Astrocyte (in vitro differentiated cells and primary cell): ENCODE measurements at regions not wholly inside any gene's neighbourhood (a gene's known extent, or its start where the extent isn't known, plus 50 kb on each side); places are given as distances from the start of the nearest gene placed in this dataset.

ENCODE experiments used
- CTCF ChIP-seq: IDR thresholded peaks from 2 replicates; pipeline ENCODE4 v1.5.1; 2011; ENCODE audit warnings: low read depth, mild to moderate bottlenecking, inconsistent platforms, low read length, moderate library complexity; ENCODE audit not compliant: insufficient read depth
- EZH2 ChIP-seq: IDR thresholded peaks from 2 replicates; pipeline ENCODE4 v1.6.1; 2012; ENCODE audit warnings: mild to moderate bottlenecking, low read length, inconsistent platforms; ENCODE audit not compliant: insufficient read depth

- TF ChIP-seq CTCF: no peak
- no peak for TF ChIP-seq EZH2
Measured at GRCh38 chr4:130185123-130185522, 1089.2 kb downstream of the C4orf33 start.
